Tibial artery (tissue), 4 donors: ENCODE measurements at regions not wholly inside any gene's neighbourhood (a gene's known extent, or its start where the extent isn't known, plus 50 kb on each side); places are given as distances from the start of the nearest gene placed in this dataset.

ENCODE experiments used
- DNase-seq, 2 donors: peaks; one replicate each; pipeline ENCODE4 v3.0.0-alpha.2; 2019
- H3K27ac ChIP-seq, 2 donors: fragments of 200-600 bp; sonication (generic) in 1 of 2; 1 replicate in 1 of 2; 2 replicates in 1 of 2; pipeline ENCODE4 v1.5.1; 2018 to 2019; ENCODE audit warnings: mild to moderate bottlenecking in 1 of 2
- H3K27me3 ChIP-seq, 2 donors: fragments of 200-600 bp; sonication (generic) in 1 of 2; one replicate each; pipeline versions ENCODE4 v1.5.1 to v1.6.0; 2016 to 2019
- H3K36me3 ChIP-seq, 3 donors: fragments of 200-600 bp; sonication (generic) in 2 of 3; one replicate each; pipeline ENCODE4 v1.5.1; 2016 to 2019; ENCODE audit warnings: mild to moderate bottlenecking in 2 of 3
- H3K4me1 ChIP-seq, 4 donors: fragments of 200-600 bp; sonication (generic) in 2 of 4; 1 replicate in 3 of 4; 2 replicates in 1 of 4; pipeline ENCODE4 v1.5.1; 2016 to 2019
- H3K4me3 ChIP-seq, 2 donors: fragments of 200-600 bp; sonication (generic) in 1 of 2; 1 replicate in 1 of 2; 2 replicates in 1 of 2; pipeline ENCODE4 v1.5.1; 2018 to 2019; ENCODE audit warnings: mild to moderate bottlenecking in 2 of 2
- H3K9me3 ChIP-seq, 3 donors: fragments of 200-600 bp; sonication (generic) in 1 of 3; one replicate each; pipeline ENCODE4 v1.5.1; 2016 to 2019
- intact Hi-C: fragments of 100-400 bp; cut with DNase I; formaldehyde crosslinking; loops from one replicate; pipeline ENCODE4 v1.15.0; 2023; ENCODE audit warnings: low total_unique reads
- TF ChIP-seq, protein P1 (sequence below), 2 experiments: fragments of 200-600 bp in 1 of 2; fragments of 450-650 bp in 1 of 2; IDR thresholded peaks; one replicate each; pipeline ENCODE4 v1.5.1; 2017 to 2019; ENCODE audit warnings: antibody characterized with exemption in 2 of 2, mild to moderate bottlenecking in 1 of 2, moderate library complexity in 1 of 2

DNA sequence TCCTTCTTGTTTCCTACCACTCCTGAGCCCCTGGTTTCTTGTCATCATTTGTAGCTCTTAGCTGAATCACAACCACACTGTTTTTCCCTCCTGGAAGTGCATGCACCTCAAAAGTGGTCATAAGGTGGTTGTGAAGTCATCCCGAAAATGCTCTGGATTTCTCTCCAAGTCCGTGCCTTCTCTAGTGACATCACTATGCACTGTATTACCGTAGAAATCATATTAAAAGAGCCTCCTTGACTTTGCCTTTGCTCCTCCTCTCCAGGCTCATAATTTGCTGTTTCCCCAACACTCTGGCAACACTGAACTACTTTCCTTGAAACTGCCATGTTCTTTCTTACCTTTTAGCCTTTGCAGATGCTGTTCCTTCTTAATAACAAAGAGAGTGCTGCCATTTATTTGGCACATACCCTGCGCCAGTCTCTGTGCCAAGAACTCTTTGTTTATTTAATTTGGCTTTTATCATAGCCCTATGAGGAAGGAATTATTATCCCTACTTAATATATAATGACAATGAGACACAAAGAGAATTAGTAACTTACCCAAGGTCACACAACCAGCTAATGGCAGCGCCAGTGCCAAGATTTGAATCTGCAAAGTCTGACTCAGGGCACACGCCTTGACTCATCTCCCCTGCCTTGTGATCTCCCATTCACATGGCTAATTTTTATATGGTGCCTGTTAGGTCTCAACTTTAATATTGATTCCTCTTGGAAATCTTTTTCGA lies 115.4 kb downstream of the KIF4B start:
- Histone ChIP-seq H3K4me3 (no peak overlapping the region), H3K9me3 (no peaks in the 10 kb centered on the region), H3K4me1 (no peaks in the 10 kb centered on the region), H3K27ac (no peak overlapping the region), H3K27me3 (peaks cover 0 to 3% of the 10 kb centered on the region in 2 donors), H3K36me3 (no peaks in the 10 kb centered on the region)
- intact Hi-C loops = no loop called here
- DNase-seq = no peak
- TF ChIP-seq, protein P1, sequence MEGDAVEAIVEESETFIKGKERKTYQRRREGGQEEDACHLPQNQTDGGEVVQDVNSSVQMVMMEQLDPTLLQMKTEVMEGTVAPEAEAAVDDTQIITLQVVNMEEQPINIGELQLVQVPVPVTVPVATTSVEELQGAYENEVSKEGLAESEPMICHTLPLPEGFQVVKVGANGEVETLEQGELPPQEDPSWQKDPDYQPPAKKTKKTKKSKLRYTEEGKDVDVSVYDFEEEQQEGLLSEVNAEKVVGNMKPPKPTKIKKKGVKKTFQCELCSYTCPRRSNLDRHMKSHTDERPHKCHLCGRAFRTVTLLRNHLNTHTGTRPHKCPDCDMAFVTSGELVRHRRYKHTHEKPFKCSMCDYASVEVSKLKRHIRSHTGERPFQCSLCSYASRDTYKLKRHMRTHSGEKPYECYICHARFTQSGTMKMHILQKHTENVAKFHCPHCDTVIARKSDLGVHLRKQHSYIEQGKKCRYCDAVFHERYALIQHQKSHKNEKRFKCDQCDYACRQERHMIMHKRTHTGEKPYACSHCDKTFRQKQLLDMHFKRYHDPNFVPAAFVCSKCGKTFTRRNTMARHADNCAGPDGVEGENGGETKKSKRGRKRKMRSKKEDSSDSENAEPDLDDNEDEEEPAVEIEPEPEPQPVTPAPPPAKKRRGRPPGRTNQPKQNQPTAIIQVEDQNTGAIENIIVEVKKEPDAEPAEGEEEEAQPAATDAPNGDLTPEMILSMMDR (IDR thresholded peaks at IDR 0.05) = no peak

DNA sequence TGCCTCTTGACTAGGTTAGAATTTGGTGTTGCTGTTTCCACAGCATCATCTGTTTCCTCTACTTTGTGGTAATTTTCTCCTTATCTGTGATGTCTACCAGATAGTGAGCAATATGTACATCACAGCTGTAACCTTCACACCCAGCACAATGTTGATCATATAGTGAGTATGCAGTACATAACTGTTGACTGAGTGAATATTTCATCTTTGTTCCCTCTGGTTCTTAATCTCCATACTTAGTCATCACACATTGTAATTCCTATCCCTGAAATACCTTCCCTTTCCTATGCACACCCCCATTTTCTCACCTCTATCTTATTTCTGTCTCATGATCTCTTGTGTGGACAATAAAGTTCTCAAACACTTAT lies 115.9 kb downstream of the KIF4B start:
- H3K4me3 ChIP-seq = no peak overlapping the region
- no peaks in the 10 kb centered on the region for H3K9me3 ChIP-seq
- TF ChIP-seq, protein P1 (IDR thresholded peaks at IDR 0.05) = no peak
- H3K36me3 ChIP-seq = no peaks in the 10 kb centered on the region
- intact Hi-C loops = no loop called here
- no peak overlapping the region for H3K27ac ChIP-seq
- peaks cover 0 to 3% of the 10 kb centered on the region in 2 donors for H3K27me3 ChIP-seq
- no peak for DNase-seq
- H3K4me1 ChIP-seq = no peaks in the 10 kb centered on the region

DNA sequence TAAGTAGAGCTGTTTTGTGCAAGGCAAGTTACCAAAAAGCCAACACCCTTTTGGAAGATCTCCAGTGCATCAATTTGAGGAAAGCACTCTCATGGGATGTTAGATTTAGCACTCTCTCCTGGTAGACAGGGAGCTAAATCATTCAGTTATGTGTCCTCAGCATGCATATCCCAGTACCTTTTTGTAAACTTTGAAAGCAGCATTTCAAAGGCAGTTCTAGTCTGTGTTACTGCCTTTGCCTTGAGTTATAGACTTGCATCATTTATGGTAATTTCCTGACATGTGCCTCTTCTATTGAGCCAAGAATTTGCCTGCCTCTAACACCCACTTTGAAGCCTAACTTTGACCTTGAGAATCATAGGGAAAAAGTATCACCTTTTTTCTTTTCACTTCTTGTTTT lies 120.6 kb downstream of the KIF4B start:
- no peak for DNase-seq
- H3K27ac ChIP-seq = no peak overlapping the region
- intact Hi-C loops = no loop called here
- H3K4me1 ChIP-seq = peaks cover 0 to 1% (median under 1%) of the 10 kb centered on the region in 4 donors
- no peak overlapping the region for H3K4me3 ChIP-seq
- no peaks in the 10 kb centered on the region for H3K9me3 ChIP-seq
- no peaks in the 10 kb centered on the region for H3K36me3 ChIP-seq
- no peaks in the 10 kb centered on the region for H3K27me3 ChIP-seq
- TF ChIP-seq, protein P1 (IDR thresholded peaks at IDR 0.05) = no peak

DNA sequence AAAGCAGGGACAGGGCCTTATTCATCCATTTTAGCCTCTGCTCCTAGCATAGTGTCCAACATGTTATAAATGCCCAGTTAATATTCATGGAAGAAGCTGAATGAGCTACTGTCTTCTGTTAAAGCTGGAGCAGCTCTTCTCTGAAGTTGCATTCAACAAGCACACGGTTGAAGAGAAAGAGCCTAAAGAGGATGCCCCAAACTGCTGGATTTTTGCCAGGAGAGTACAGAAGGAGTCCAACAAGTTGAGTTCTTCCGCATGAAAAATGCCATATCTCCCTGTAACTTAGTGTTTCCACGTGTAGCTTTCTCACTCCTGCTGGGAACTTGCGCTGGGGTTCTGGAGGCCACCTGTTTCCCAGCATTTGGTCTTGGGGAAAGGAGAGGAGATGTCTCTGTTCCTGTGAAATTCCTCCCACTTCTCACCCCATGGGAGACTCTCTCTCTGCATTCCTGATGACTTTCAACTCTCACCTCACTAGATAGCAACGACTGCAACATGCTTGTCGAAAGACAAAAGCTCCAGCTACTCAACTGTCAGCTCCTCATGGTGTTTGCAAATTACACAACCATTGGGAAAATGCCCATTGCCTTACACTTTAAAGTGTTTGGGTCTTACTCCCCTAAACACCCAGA lies 122.8 kb downstream of the KIF4B start:
- Histone ChIP-seq H3K36me3 (no peaks in the 10 kb centered on the region), H3K27me3 (no peaks in the 10 kb centered on the region), H3K9me3 (no peaks in the 10 kb centered on the region), H3K27ac (no peak overlapping the region), H3K4me3 (no peak overlapping the region), H3K4me1 (peaks cover 0 to 7% (median 2%) of the 10 kb centered on the region in 4 donors)
- TF ChIP-seq, protein P1 (IDR thresholded peaks at IDR 0.05) = no peak
- intact Hi-C loops = no loop called here
- no peak for DNase-seq

DNA sequence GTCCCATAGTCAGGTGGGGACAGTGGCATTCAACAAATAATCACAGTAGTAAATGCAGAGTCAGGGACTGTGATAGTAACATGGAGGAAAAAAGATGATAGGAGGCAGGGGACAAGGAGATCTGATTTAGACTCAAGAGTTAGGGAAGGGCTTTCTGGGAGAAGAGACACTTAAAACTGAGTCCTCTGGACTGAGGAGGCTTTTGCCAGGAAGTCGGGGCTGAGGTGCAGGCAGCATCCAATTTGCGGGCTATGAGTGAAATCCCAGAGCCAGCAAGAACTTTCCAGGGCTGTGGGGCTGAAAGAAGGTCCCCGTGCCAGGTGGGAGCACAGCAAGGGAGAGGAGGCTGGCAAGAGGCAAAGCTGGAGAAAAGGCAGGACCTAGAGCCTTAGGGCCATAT lies 124.1 kb downstream of the KIF4B start:
- intact Hi-C loops = no loop called here
- H3K27ac ChIP-seq = no peak overlapping the region
- H3K36me3 ChIP-seq = no peaks in the 10 kb centered on the region
- no peak overlapping the region for H3K4me3 ChIP-seq
- peaks cover 0 to 7% (median 2%) of the 10 kb centered on the region in 4 donors for H3K4me1 ChIP-seq
- TF ChIP-seq, protein P1 (IDR thresholded peaks at IDR 0.05) = no peak
- no peaks in the 10 kb centered on the region for H3K27me3 ChIP-seq
- no peak for DNase-seq
- no peaks in the 10 kb centered on the region for H3K9me3 ChIP-seq
